HEK293 (cell line): ENCODE measurements at regions not wholly inside any gene's neighbourhood (a gene's known extent, or its start where the extent isn't known, plus 50 kb on each side); places are given as distances from the start of the nearest gene placed in this dataset.
"Not testable (repeated sequence)": the region's sequence is repeated elsewhere in the genome, so short reads cannot be mapped to it uniquely, and the experiment has no call there.

Experiments used
- EGR2 ChIP-seq: fragments of 450-650 bp; formaldehyde crosslinking; IDR thresholded peaks from 2 replicates; pipeline ENCODE4 v1.5.1; 2016; ENCODE audit warnings: low read depth, missing biosample characterization, missing genetic modification characterization
- TF ChIP-seq, protein P1 (sequence below): fragments of 450-650 bp; formaldehyde crosslinking; IDR thresholded peaks from 2 replicates; pipeline ENCODE4 v1.5.1; 2016; ENCODE audit warnings: missing biosample characterization, missing genetic modification characterization
- TF ChIP-seq, protein P2 (sequence below): fragments of 450-650 bp; formaldehyde crosslinking; IDR thresholded peaks from 2 replicates; pipeline ENCODE4 v1.5.1; 2016; ENCODE audit warnings: missing biosample characterization, missing genetic modification characterization
- TF ChIP-seq, protein P3 (sequence below): fragments of 450-650 bp; formaldehyde crosslinking; IDR thresholded peaks from 2 replicates; pipeline ENCODE4 v1.5.1; 2016; ENCODE audit warnings: missing biosample characterization, missing genetic modification characterization

DNA sequence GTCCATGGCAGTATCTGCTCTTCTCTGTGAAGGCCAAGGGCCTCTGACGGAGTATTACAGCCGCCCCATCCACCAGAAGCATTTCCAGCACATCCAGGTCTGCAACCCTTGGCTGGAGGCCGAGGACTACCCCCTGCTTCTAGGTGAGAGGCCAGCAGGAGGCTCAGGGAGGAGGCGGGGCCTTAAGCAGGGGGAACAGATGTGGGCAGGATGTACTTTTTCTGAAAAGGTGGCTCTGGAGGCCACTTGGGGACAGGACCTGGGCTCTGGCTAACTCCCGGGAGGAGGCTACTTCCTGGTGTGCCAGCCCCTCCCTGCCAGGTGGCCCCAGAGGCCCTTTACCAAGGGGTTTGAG, 113.9 kb upstream of the ALDH3B2 start:
- TF ChIP-seq, protein P1, sequence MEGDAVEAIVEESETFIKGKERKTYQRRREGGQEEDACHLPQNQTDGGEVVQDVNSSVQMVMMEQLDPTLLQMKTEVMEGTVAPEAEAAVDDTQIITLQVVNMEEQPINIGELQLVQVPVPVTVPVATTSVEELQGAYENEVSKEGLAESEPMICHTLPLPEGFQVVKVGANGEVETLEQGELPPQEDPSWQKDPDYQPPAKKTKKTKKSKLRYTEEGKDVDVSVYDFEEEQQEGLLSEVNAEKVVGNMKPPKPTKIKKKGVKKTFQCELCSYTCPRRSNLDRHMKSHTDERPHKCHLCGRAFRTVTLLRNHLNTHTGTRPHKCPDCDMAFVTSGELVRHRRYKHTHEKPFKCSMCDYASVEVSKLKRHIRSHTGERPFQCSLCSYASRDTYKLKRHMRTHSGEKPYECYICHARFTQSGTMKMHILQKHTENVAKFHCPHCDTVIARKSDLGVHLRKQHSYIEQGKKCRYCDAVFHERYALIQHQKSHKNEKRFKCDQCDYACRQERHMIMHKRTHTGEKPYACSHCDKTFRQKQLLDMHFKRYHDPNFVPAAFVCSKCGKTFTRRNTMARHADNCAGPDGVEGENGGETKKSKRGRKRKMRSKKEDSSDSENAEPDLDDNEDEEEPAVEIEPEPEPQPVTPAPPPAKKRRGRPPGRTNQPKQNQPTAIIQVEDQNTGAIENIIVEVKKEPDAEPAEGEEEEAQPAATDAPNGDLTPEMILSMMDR (tag by site-specific recombination) = not testable (repeated sequence)
- TF ChIP-seq, protein P2, sequence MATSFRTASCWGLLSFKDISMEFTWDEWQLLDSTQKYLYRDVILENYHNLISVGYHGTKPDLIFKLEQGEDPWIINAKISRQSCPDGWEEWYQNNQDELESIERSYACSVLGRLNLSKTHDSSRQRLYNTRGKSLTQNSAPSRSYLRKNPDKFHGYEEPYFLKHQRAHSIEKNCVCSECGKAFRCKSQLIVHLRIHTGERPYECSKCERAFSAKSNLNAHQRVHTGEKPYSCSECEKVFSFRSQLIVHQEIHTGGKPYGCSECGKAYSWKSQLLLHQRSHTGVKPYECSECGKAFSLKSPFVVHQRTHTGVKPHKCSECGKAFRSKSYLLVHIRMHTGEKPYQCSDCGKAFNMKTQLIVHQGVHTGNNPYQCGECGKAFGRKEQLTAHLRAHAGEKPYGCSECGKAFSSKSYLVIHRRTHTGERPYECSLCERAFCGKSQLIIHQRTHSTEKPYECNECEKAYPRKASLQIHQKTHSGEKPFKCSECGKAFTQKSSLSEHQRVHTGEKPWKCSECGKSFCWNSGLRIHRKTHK = not testable (repeated sequence)
- not testable (repeated sequence) for TF ChIP-seq EGR2 (tag by site-specific recombination)
- TF ChIP-seq, protein P3, sequence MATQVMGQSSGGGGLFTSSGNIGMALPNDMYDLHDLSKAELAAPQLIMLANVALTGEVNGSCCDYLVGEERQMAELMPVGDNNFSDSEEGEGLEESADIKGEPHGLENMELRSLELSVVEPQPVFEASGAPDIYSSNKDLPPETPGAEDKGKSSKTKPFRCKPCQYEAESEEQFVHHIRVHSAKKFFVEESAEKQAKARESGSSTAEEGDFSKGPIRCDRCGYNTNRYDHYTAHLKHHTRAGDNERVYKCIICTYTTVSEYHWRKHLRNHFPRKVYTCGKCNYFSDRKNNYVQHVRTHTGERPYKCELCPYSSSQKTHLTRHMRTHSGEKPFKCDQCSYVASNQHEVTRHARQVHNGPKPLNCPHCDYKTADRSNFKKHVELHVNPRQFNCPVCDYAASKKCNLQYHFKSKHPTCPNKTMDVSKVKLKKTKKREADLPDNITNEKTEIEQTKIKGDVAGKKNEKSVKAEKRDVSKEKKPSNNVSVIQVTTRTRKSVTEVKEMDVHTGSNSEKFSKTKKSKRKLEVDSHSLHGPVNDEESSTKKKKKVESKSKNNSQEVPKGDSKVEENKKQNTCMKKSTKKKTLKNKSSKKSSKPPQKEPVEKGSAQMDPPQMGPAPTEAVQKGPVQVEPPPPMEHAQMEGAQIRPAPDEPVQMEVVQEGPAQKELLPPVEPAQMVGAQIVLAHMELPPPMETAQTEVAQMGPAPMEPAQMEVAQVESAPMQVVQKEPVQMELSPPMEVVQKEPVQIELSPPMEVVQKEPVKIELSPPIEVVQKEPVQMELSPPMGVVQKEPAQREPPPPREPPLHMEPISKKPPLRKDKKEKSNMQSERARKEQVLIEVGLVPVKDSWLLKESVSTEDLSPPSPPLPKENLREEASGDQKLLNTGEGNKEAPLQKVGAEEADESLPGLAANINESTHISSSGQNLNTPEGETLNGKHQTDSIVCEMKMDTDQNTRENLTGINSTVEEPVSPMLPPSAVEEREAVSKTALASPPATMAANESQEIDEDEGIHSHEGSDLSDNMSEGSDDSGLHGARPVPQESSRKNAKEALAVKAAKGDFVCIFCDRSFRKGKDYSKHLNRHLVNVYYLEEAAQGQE (tag by site-specific recombination) = not testable (repeated sequence)
